ENCODE measurements at regions not wholly inside any gene's neighbourhood (a gene's known extent, or its start where the extent isn't known, plus 50 kb on each side); places are given as distances from the start of the nearest gene placed in this dataset.

- DNase-seq: no peak
Measured at GRCh38 chr2:195606179-195606578, 50.8 kb upstream of the SLC39A10 start.

GRCh38 chr2:195604706-195605105, 52.3 kb upstream of the SLC39A10 start:
- DNase-seq: no peak

GRCh38 chr2:195603998-195604397, 53.0 kb upstream of the SLC39A10 start:
- DNase-seq: no peak

- no peak for DNase-seq
Measured at GRCh38 chr2:195603408-195603807, 53.6 kb upstream of the SLC39A10 start.

- DNase-seq: no peak
Measured at GRCh38 chr2:195602687-195603086, 54.3 kb upstream of the SLC39A10 start.

- DNase-seq: no peak
Measured at GRCh38 chr2:195601361-195601760, 55.7 kb upstream of the SLC39A10 start.

GRCh38 chr2:195600778-195601177, 56.2 kb upstream of the SLC39A10 start:
- no peak for DNase-seq

GRCh38 chr2:195596840-195597239, 60.2 kb upstream of the SLC39A10 start:
- DNase-seq: no peak

GRCh38 chr2:195595825-195596224, 61.2 kb upstream of the SLC39A10 start:
- DNase-seq: no peak

- DNase-seq: no peak
Measured at GRCh38 chr2:195594919-195595694, 61.9 kb upstream of the SLC39A10 start.

- DNase-seq: no peak
Measured at GRCh38 chr2:195594248-195594647, 62.8 kb upstream of the SLC39A10 start.

GRCh38 chr2:195592105-195592504, 64.9 kb upstream of the SLC39A10 start:
- DNase-seq: no peak

- DNase-seq: no peak
Measured at GRCh38 chr2:195590861-195591205, 66.2 kb upstream of the SLC39A10 start.

GRCh38 chr2:195590199-195590860, 66.7 kb upstream of the SLC39A10 start:
- no peak for DNase-seq

GRCh38 chr2:195587966-195588365, 69.1 kb upstream of the SLC39A10 start:
- no peak for DNase-seq

GRCh38 chr2:195586062-195586714, 70.8 kb upstream of the SLC39A10 start:
- DNase-seq: no peak

- DNase-seq: no peak
Measured at GRCh38 chr2:195582188-195582587, 74.8 kb upstream of the SLC39A10 start.

- DNase-seq: no peak
Measured at GRCh38 chr2:195579776-195580555, 77.1 kb upstream of the SLC39A10 start.

- DNase-seq: peak; percentile 54
Measured at GRCh38 chr2:195575879-195576401, 81.1 kb upstream of the SLC39A10 start.

- no peak for DNase-seq
Measured at GRCh38 chr2:195575016-195575415, 82.0 kb upstream of the SLC39A10 start.

GRCh38 chr2:195574312-195574711, 82.7 kb upstream of the SLC39A10 start:
- DNase-seq: no peak

- DNase-seq: no peak
Measured at GRCh38 chr2:195572895-195573683, 83.9 kb upstream of the SLC39A10 start.

All from activated CD4-positive, alpha-beta T cell treated with anti-CD3 and anti-CD28 coated beads, Interleukin-2, Interleukin-6, amounts not matched to agents 100 ng/mL and 50 ng/mL, durations not matched to agents 16 hours and 8 hours (primary cell).